ENCODE measurements at regions not wholly inside any gene's neighbourhood (a gene's known extent, or its start where the extent isn't known, plus 50 kb on each side); places are given as distances from the start of the nearest gene placed in this dataset.

- no peak for DNase-seq
Measured at GRCh38 chr18:78595924-78596573, 383.6 kb upstream of the SALL3 start.

GRCh38 chr18:78596794-78597345, 382.7 kb upstream of the SALL3 start:
- no peak for DNase-seq

- DNase-seq = no peak
Measured at GRCh38 chr18:78601349-78601748, 378.3 kb upstream of the SALL3 start.

GRCh38 chr18:78601923-78602322, 377.7 kb upstream of the SALL3 start:
- DNase-seq = no peak

GRCh38 chr18:78602430-78602829, 377.2 kb upstream of the SALL3 start:
- DNase-seq = no peak

- no peak for DNase-seq
Measured at GRCh38 chr18:78603102-78603983, 376.3 kb upstream of the SALL3 start.

GRCh38 chr18:78605255-78605654, 374.4 kb upstream of the SALL3 start:
- no peak for DNase-seq

- DNase-seq = no peak
Measured at GRCh38 chr18:78607221-78607620, 372.4 kb upstream of the SALL3 start.

GRCh38 chr18:78607784-78608183, 371.8 kb upstream of the SALL3 start:
- no peak for DNase-seq

GRCh38 chr18:78610179-78610578, 369.4 kb upstream of the SALL3 start:
- no peak for DNase-seq

- no peak for DNase-seq
Measured at GRCh38 chr18:78611201-78611800, 368.3 kb upstream of the SALL3 start.

- no peak for DNase-seq
Measured at GRCh38 chr18:78611869-78612268, 367.7 kb upstream of the SALL3 start.

- no peak for DNase-seq
Measured at GRCh38 chr18:78612318-78612717, 367.3 kb upstream of the SALL3 start.

GRCh38 chr18:78612801-78613200, 366.8 kb upstream of the SALL3 start:
- DNase-seq = no peak

- DNase-seq = no peak
Measured at GRCh38 chr18:78618726-78619125, 360.9 kb upstream of the SALL3 start.

- DNase-seq = no peak
Measured at GRCh38 chr18:78619854-78620253, 359.8 kb upstream of the SALL3 start.

GRCh38 chr18:78620326-78620725, 359.3 kb upstream of the SALL3 start:
- DNase-seq = no peak

GRCh38 chr18:78621141-78621755, 358.4 kb upstream of the SALL3 start:
- DNase-seq = no peak

- DNase-seq = no peak
Measured at GRCh38 chr18:78622251-78622906, 357.2 kb upstream of the SALL3 start.

- DNase-seq = no peak
Measured at GRCh38 chr18:78622907-78623541, 356.6 kb upstream of the SALL3 start.

GRCh38 chr18:78624646-78625279, 354.9 kb upstream of the SALL3 start:
- DNase-seq = no peak

Data from renal pelvis (tissue), 1 donor.